Fibroblast of villous mesenchyme (primary cell): ENCODE measurements at regions not wholly inside any gene's neighbourhood (a gene's known extent, or its start where the extent isn't known, plus 50 kb on each side); places are given as distances from the start of the nearest gene placed in this dataset.
"Not testable (repeated sequence)": the region's sequence is repeated elsewhere in the genome, so short reads cannot be mapped to it uniquely, and the experiment has no call there.

ENCODE experiments used
- DNase-seq: peaks from one replicate; pipeline ENCODE4 v3.0.0-alpha.2; 2010; ENCODE audit warnings: low read depth
- H3K4me3 ChIP-seq: 2 replicates; pipeline ENCODE4 v1.5.1; 2011; ENCODE audit warnings: low read depth, mild to moderate bottlenecking, low read length
- TF ChIP-seq, protein P1 (sequence below): IDR thresholded peaks from 2 replicates; pipeline ENCODE4 v1.5.1; 2012; ENCODE audit warnings: low read depth, mild to moderate bottlenecking, low read length; ENCODE audit not compliant: insufficient read depth

DNA sequence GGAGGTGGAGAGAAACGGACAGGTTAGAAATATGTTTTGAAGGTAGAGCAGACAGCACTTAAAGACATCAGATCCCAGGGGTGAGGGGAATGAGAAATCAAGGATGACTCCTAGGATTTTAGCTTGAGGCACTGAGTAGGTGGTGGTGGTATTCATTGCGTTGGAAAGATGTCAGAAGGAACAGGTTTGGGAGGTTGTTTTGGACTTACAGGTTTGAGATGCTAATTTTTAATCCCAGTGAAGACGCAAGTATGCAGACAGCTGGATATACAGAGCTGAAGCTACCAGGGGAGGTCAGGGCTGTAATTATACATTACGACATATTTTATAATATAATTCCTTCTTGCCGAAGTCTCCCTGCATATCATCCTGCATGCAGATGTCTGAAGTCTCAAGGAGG lies 433.3 kb downstream of the XYLT1 start:
- no peak for DNase-seq
- TF ChIP-seq, protein P1, sequence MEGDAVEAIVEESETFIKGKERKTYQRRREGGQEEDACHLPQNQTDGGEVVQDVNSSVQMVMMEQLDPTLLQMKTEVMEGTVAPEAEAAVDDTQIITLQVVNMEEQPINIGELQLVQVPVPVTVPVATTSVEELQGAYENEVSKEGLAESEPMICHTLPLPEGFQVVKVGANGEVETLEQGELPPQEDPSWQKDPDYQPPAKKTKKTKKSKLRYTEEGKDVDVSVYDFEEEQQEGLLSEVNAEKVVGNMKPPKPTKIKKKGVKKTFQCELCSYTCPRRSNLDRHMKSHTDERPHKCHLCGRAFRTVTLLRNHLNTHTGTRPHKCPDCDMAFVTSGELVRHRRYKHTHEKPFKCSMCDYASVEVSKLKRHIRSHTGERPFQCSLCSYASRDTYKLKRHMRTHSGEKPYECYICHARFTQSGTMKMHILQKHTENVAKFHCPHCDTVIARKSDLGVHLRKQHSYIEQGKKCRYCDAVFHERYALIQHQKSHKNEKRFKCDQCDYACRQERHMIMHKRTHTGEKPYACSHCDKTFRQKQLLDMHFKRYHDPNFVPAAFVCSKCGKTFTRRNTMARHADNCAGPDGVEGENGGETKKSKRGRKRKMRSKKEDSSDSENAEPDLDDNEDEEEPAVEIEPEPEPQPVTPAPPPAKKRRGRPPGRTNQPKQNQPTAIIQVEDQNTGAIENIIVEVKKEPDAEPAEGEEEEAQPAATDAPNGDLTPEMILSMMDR: no peak
- no peak overlapping the region for H3K4me3 ChIP-seq

DNA sequence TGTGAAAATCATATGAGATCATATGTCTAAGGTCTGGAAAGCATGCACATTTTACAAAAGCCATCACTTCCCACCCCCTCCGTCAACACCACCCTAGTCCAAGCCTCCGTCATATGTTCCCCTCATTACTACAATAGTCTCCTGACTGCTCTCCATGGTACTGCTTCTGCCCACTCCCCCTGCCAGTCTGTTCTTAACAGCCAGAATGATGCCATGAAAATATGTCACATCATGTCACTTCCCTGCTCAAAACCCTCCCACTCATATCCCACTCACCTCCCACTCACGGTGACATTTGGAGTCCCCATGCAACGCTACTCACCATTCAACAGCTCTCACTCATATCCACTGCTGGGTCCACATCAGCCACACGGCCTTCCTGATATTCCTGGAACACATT lies 432.3 kb downstream of the XYLT1 start:
- H3K4me3 ChIP-seq: no peak overlapping the region
- TF ChIP-seq, protein P1: no peak
- DNase-seq: no peak

DNA sequence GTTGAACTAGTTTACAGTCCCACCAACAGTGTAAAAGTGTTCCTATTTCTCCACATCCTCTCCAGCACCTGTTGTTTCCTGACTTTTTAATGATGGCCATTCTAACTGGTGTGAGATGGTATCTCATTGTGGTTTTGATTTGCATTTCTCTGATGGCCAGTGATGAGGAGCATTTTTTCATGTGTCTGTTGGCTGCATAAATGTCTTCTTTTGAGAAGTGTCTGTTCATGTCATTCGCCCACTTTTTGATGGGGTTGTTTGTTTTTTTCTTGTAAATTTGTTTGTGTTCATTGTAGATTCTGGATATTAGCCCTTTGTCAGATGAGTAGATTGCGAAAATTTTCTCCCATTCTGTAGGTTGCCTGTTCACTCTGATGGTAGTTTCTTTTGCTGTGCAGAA lies 421.7 kb downstream of the XYLT1 start:
- not testable (repeated sequence) for H3K4me3 ChIP-seq, DNase-seq

DNA sequence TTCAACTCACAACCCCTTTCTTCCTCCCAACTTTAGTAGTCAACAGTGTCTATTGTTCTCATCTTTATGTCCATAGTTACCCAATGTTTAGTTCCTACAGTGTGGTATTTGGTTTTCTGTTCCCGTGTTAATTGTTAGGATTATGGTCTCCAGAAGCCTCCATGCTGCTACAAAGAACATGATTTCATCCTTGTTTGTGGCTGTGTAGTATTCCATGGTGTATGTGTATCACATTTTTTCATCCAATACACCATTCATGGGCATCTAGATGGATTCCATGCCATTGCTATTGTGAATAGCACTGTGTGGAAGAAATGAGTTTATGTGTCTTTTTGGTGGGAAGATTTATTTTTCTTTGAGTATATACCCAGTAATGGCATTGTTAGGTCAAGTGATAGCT lies 420.3 kb downstream of the XYLT1 start:
- no peak overlapping the region for H3K4me3 ChIP-seq
- DNase-seq: no peak
- TF ChIP-seq, protein P1: no peak
